ENCODE measurements at regions not wholly inside any gene's neighbourhood (a gene's known extent, or its start where the extent isn't known, plus 50 kb on each side); places are given as distances from the start of the nearest gene placed in this dataset.

DNA sequence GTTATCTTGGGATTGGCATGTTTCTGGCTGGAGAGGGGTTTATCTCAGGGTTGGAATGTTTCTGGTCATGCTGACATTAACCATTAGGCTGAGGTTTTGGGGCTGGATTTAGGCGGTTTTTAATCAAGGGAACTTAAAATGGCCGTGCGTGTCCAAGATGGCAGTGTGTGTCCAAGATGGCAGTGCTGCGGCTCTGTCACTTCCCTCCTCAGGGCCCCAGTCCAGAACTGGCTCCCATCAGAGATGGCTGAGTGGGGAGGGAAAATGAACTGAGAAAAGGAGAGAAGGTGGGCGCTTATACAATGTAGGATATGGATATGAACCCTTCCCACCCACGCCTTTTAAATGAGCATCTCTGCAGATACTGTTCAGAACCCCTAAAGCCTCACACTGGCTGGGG lies 175.5 kb upstream of the MYT1L start:
- 85 to 92% (median 90%) methylated on average over 6 of the region's 6 CpGs for WGBS, 4 donors
- TF ChIP-seq, protein P1, sequence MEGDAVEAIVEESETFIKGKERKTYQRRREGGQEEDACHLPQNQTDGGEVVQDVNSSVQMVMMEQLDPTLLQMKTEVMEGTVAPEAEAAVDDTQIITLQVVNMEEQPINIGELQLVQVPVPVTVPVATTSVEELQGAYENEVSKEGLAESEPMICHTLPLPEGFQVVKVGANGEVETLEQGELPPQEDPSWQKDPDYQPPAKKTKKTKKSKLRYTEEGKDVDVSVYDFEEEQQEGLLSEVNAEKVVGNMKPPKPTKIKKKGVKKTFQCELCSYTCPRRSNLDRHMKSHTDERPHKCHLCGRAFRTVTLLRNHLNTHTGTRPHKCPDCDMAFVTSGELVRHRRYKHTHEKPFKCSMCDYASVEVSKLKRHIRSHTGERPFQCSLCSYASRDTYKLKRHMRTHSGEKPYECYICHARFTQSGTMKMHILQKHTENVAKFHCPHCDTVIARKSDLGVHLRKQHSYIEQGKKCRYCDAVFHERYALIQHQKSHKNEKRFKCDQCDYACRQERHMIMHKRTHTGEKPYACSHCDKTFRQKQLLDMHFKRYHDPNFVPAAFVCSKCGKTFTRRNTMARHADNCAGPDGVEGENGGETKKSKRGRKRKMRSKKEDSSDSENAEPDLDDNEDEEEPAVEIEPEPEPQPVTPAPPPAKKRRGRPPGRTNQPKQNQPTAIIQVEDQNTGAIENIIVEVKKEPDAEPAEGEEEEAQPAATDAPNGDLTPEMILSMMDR (IDR thresholded peaks at IDR 0.05) = no peak
- TF ChIP-seq POLR2A (IDR thresholded peaks at IDR 0.05) = no peak
- Histone ChIP-seq H3K9me3 (replicated peaks in 1 of 3) (no peaks in the 10 kb centered on the region), H3K36me3 (replicated peaks in 1 of 2) (no peaks in the 10 kb centered on the region), H3K4me3 (no peak overlapping the region), H3K27me3 (no peaks in the 10 kb centered on the region), H3K4me1 (replicated peaks in 1 of 2) (no peaks in the 10 kb centered on the region), H3K27ac (no peak overlapping the region)
- DNase-seq = no peak
- intact Hi-C loops (cut with DNase I) = no loop called here

DNA sequence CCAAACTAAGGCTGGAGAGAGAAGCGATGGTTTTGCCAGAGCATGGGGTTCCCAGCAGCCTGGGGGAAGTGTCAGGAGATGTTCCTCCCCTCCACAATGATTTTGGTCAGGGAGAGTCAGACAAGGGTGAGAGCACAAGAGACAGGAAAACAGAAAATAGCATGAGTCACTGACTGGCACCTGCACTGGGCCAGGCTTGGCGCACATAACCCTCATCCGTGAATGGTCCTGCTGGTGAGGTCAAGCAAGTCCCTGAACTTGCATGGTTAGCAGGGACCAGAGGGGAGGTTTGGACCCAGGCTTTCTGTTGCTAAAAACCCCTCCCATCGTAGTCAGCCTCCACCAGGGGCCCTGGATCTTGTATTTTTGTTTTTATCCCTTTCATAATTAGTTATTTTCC lies 174.5 kb upstream of the MYT1L start:
- no peak overlapping the region for H3K4me3 ChIP-seq
- H3K4me1 ChIP-seq (replicated peaks in 1 of 2) = no peaks in the 10 kb centered on the region
- H3K36me3 ChIP-seq (replicated peaks in 1 of 2) = no peaks in the 10 kb centered on the region
- WGBS, 4 donors = 76 to 85% (median 79%) methylated on average over 4 of the region's 4 CpGs
- no peaks in the 10 kb centered on the region for H3K9me3 ChIP-seq (replicated peaks in 1 of 3)
- no peak for DNase-seq
- TF ChIP-seq, protein P1 (IDR thresholded peaks at IDR 0.05) = no peak
- TF ChIP-seq POLR2A (IDR thresholded peaks at IDR 0.05) = no peak
- H3K27me3 ChIP-seq = no peaks in the 10 kb centered on the region
- intact Hi-C loops (cut with DNase I) = no loop called here
- H3K27ac ChIP-seq = no peak overlapping the region

DNA sequence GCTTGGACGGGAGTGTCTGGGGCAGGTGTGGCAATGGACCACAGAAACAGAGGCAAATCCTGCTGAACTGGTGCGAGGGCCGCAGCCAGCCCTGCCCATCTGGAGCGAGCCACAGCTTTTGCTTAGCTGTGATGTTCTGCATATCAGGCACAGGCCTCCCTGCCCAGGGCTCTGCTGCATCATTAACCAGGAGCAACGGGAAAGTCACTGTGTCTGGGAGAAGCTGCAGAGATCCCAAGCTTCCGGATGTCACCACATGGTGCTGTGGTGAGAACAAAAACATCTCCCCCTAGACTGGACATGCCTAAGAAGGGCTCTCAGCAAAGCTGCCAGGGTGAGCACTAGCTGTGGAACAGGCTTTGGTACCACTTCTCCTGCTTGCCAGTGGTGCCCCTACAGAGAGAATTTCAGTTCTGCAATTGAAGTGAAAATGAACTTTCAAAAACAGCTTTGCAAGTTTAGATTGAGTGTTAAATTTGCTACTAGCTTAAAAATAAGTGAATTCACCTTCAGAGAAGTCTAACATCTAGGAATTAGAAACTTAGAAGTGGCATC lies 172.9 kb upstream of the MYT1L start:
- Histone ChIP-seq H3K9me3 (replicated peaks in 1 of 3) (no peaks in the 10 kb centered on the region), H3K4me3 (no peak overlapping the region), H3K4me1 (replicated peaks in 1 of 2) (no peaks in the 10 kb centered on the region), H3K36me3 (replicated peaks in 1 of 2) (no peaks in the 10 kb centered on the region), H3K27ac (no peak overlapping the region), H3K27me3 (no peaks in the 10 kb centered on the region)
- 78 to 86% (median 85%) methylated on average over 2 to 6 of the region's 6 CpGs; no CpG with 5 or more reads in 1 of the 4 donors for WGBS, 4 donors
- DNase-seq = peak in 1 of 7 donors; percentile 54
- intact Hi-C loops (cut with DNase I) = no loop called here
- no peak for TF ChIP-seq POLR2A (IDR thresholded peaks at IDR 0.05)
- TF ChIP-seq, protein P1 (IDR thresholded peaks at IDR 0.05) = no peak

DNA sequence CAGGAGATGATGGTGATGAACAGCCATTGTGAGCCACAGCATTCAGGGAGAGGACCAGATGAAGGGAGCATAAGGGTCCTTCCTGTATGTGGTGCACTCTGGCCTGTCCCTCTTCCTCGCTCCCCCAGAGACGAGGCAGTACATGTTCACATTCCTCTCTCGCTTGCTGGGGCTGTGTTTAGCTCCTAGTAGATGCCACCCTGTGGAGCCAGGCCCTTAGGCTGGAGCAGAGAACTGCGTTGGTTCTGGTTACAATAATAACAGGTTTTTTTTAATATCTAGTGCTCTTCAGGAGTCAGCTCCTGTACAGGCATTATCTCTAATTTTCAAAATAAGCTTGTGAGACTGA lies 171.1 kb upstream of the MYT1L start:
- DNase-seq = no peak
- H3K4me1 ChIP-seq (replicated peaks in 1 of 2) = no peaks in the 10 kb centered on the region
- no peak overlapping the region for H3K4me3 ChIP-seq
- TF ChIP-seq, protein P1 (IDR thresholded peaks at IDR 0.05) = no peak
- no peak for TF ChIP-seq POLR2A (IDR thresholded peaks at IDR 0.05)
- no peak overlapping the region for H3K27ac ChIP-seq
- intact Hi-C loops (cut with DNase I) = no loop called here
- 72 to 87% (median 73%) methylated on average over 4 of the region's 4 CpGs for WGBS, 4 donors
- no peaks in the 10 kb centered on the region for H3K9me3 ChIP-seq (replicated peaks in 1 of 3)
- H3K36me3 ChIP-seq (replicated peaks in 1 of 2) = no peaks in the 10 kb centered on the region
- H3K27me3 ChIP-seq = no peaks in the 10 kb centered on the region
